GM13976 (cell line): ENCODE measurements at regions not wholly inside any gene's neighbourhood (a gene's known extent, or its start where the extent isn't known, plus 50 kb on each side); places are given as distances from the start of the nearest gene placed in this dataset.

ENCODE experiments used
- DNase-seq: peaks from one replicate; pipeline ENCODE4 v3.0.0; 2012; ENCODE audit warnings: low spot score
- in situ Hi-C: fragments of 300-500 bp; cut with MboI; formaldehyde crosslinking; loops from one replicate; pipeline ENCODE4 v1.12.0; 2022; ENCODE audit warnings: low sequenced_read_pairs, mixed read lengths, inconsistent platforms; ENCODE audit not compliant: unreplicated experiment
- TF ChIP-seq, protein P1 (sequence below): IDR thresholded peaks from 2 replicates; pipeline ENCODE4 v1.5.1; 2012; ENCODE audit warnings: borderline replicate concordance, mild to moderate bottlenecking; ENCODE audit not compliant: insufficient read depth; ENCODE audit errors: extremely low read depth, missing control alignments, control extremely low read depth

DNA sequence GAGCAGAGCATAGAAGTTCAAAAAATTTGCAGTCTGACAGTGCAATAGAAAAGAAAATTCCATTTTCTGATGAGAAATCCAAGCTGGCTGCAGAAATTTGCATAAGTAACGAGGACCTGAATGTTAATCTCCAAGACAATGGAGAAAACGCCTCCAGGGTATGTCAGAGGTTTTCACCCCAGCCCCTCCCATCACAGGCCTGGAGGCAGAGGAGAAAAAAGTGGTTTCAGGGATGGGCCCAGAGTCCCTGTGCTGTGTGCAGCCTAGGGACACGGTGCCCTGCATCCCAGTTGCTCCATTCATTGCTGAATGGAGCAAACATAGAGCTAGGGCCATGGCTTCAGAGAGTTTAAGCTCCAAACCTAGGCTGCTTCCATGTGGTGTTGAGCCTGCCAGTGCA is 327.9 kb upstream of the KHDRBS2 start:
- TF ChIP-seq, protein P1, sequence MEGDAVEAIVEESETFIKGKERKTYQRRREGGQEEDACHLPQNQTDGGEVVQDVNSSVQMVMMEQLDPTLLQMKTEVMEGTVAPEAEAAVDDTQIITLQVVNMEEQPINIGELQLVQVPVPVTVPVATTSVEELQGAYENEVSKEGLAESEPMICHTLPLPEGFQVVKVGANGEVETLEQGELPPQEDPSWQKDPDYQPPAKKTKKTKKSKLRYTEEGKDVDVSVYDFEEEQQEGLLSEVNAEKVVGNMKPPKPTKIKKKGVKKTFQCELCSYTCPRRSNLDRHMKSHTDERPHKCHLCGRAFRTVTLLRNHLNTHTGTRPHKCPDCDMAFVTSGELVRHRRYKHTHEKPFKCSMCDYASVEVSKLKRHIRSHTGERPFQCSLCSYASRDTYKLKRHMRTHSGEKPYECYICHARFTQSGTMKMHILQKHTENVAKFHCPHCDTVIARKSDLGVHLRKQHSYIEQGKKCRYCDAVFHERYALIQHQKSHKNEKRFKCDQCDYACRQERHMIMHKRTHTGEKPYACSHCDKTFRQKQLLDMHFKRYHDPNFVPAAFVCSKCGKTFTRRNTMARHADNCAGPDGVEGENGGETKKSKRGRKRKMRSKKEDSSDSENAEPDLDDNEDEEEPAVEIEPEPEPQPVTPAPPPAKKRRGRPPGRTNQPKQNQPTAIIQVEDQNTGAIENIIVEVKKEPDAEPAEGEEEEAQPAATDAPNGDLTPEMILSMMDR, result no peak
- DNase-seq, result no peak
- in situ Hi-C loops, result no loop called here

- DNase-seq, result no peak
- in situ Hi-C loops, result no loop called here
- TF ChIP-seq, protein P1, result no peak
These were observed 326.4 kb upstream of the KHDRBS2 start for GRCh38 chr6:62612471-62612870.

DNA sequence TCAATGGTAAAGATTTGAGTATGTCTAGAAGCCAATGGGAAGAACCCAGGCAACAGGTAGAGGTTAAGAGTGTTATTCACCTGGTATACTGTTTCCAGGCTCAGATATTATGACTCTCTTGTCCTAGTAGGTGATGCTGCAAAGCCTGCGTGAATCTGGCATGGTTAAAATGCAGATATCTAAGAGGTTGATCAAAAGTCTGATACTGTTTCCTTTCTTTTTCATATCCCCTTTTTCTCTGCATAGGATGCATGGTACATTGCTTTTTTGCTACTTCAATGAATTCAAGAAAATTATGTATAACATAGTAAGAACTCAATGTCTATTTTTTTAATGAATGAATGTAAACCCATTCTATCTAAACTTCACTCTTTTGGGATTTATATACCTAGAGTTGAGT is 284.3 kb upstream of the KHDRBS2 start:
- no peak for DNase-seq
- TF ChIP-seq, protein P1, result no peak
- in situ Hi-C loops, result no loop called here

DNA sequence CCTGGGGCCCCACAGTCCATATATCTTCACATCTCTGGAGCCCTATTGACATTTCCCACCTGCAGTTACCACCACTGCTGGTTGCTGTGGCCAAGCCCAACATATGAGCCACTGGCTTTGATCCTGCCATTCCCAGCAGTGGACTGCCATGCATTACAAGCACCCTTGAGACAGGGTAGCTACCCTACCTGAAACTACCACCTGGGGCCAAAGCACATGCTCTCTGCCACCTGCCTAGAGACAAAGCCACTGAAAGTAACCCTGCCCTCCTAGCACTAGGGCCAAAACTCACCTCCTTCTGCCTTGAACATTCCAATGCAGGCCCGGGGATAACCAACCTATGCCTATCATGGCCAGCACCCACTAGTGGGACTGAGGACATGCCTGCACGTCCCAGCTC is 255.5 kb upstream of the KHDRBS2 start:
- in situ Hi-C loops, result no loop called here
- DNase-seq, result no peak
- TF ChIP-seq, protein P1, result no peak

DNA sequence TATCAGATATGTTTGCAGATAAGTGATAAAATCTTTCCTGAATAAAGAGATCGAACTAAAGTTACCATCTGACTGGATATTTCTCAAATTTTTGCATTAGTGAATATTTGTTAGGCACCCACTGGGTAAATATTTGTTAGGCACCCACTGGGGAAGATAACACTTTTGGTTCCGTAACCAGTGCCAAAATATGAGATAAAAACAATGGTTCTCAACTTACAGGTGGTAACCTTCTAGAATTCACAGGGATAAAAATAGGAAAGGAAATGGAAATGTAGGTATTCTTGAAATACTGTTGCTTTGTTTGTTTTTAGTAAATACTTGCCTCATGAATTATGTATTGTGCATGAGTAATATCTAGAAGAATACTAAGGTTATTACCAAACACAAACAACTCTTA is 245.0 kb upstream of the KHDRBS2 start:
- in situ Hi-C loops, result no loop called here
- TF ChIP-seq, protein P1, result no peak

DNA sequence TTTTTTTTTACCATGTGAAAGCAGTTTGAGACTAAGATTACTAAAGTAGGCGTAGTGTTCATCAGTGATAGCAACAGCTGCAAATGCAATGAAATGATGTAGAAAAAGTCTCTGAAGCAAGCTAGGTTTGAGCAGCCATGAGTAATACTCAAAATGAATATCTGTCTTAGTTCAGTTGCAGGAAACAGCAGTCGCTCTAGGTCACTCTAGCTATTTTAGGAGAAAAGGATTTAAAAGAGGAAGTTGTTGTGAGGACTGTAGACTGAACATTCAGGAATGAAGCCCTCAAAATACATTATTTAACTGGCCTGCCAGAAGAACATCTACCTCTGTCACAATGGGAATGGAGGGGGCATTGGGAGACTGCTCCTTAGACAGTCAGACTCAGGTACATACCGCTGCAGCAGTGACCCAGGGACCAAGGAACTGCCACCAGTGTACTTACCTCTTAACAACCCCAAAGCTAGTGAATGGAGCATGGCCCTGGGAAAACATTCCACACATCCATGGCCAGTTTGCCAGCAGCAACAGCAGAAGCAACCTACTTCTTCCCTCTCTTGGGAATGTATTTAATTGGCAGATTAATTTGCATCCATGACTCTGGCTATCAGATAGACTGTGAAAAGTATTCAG is 243.0 kb upstream of the KHDRBS2 start:
- in situ Hi-C loops, result no loop called here
- no peak for DNase-seq
- TF ChIP-seq, protein P1, result no peak

More for the DNA sequence above, 245.0 kb upstream of the KHDRBS2 start:
- DNase-seq, result no peak
